ENCODE measurements at regions not wholly inside any gene's neighbourhood (a gene's known extent, or its start where the extent isn't known, plus 50 kb on each side); places are given as distances from the start of the nearest gene placed in this dataset.
A peak's percentile ranks its signal among the peaks of the same experiment; 100 is the strongest.

GRCh38 chr13:105336706-105337576, 1198.5 kb downstream of the EFNB2 start:
- peaks cover 10% of the 10 kb centered on the region for H3K4me1 Mint-ChIP-seq (ENCODE audit: low read depth)
- TF ChIP-seq CTCF (IDR thresholded peaks at IDR 0.05), result no peak
- H3K27ac Mint-ChIP-seq, result no peak overlapping the region
- intact Hi-C loops (cut with micrococcal nuclease), result no loop called here
- DNase-seq (no peak), ATAC-seq (no peak)
- no peaks in the 10 kb centered on the region for H3K9me3 Mint-ChIP-seq
- no peaks in the 10 kb centered on the region for H3K27me3 Mint-ChIP-seq
- no peak overlapping the region for H3K4me3 Mint-ChIP-seq
- ChIA-PET CTCF (no interaction called here), POLR2A (no interaction called here)
- H3K36me3 Mint-ChIP-seq (ENCODE audit: low read depth), result no peaks in the 10 kb centered on the region

- Mint-ChIP-seq H3K4me3 (no peak overlapping the region), H3K27ac (no peak overlapping the region), H3K27me3 (no peaks in the 10 kb centered on the region), H3K4me1 (ENCODE audit: low read depth) (peaks cover 10% of the 10 kb centered on the region), H3K36me3 (ENCODE audit: low read depth) (no peaks in the 10 kb centered on the region), H3K9me3 (peaks cover under 1% of the 10 kb centered on the region)
- CTCF ChIA-PET, result no interaction called here
- intact Hi-C loops (cut with micrococcal nuclease), result no loop called here
- ATAC-seq, result no peak
- TF ChIP-seq CTCF (IDR thresholded peaks at IDR 0.05), result no peak
- no peak for DNase-seq
- POLR2A ChIA-PET, result no interaction called here
These were observed 1201.3 kb downstream of the EFNB2 start for GRCh38 chr13:105334211-105334610.

- H3K4me3 Mint-ChIP-seq, result no peak overlapping the region
- peaks cover 5% of the 10 kb centered on the region for H3K4me1 Mint-ChIP-seq (ENCODE audit: low read depth)
- no peaks in the 10 kb centered on the region for H3K27me3 Mint-ChIP-seq
- DNase-seq (no peak), ATAC-seq (no peak)
- ChIA-PET POLR2A (no interaction called here), CTCF (no interaction called here)
- no peak overlapping the region for H3K27ac Mint-ChIP-seq
- H3K36me3 Mint-ChIP-seq (ENCODE audit: low read depth), result no peaks in the 10 kb centered on the region
- H3K9me3 Mint-ChIP-seq, result peaks cover 2% of the 10 kb centered on the region
- intact Hi-C loops (cut with micrococcal nuclease), result no loop called here
- no peak for TF ChIP-seq CTCF (IDR thresholded peaks at IDR 0.05)
These were observed 1202.0 kb downstream of the EFNB2 start for GRCh38 chr13:105333416-105333815.

GRCh38 chr13:105329359-105329758, 1206.1 kb downstream of the EFNB2 start:
- Mint-ChIP-seq H3K27me3 (no peaks in the 10 kb centered on the region), H3K4me1 (ENCODE audit: low read depth) (no peaks in the 10 kb centered on the region), H3K9me3 (peaks cover 2% of the 10 kb centered on the region), H3K27ac (no peak overlapping the region), H3K36me3 (ENCODE audit: low read depth) (no peaks in the 10 kb centered on the region), H3K4me3 (no peak overlapping the region)
- DNase-seq (peak; percentile 2), ATAC-seq (no peak)
- ChIA-PET POLR2A (no interaction called here), CTCF (no interaction called here)
- intact Hi-C loops (cut with micrococcal nuclease), result no loop called here
- TF ChIP-seq CTCF (IDR thresholded peaks at IDR 0.05), result no peak

GRCh38 chr13:105328212-105328611, 1207.2 kb downstream of the EFNB2 start:
- CTCF ChIA-PET, result interaction anchor here (1.2 kb wide), 1 partner anchor 26 kb away, joined by 3 read pairs; no protein-coding TSS in a partner anchor
- Mint-ChIP-seq H3K27ac (no peak overlapping the region), H3K36me3 (ENCODE audit: low read depth) (no peaks in the 10 kb centered on the region), H3K4me1 (ENCODE audit: low read depth) (no peaks in the 10 kb centered on the region), H3K4me3 (no peak overlapping the region), H3K9me3 (peaks cover 2% of the 10 kb centered on the region), H3K27me3 (no peaks in the 10 kb centered on the region)
- TF ChIP-seq CTCF (IDR thresholded peaks at IDR 0.05), result no peak
- ATAC-seq, result no peak
- POLR2A ChIA-PET, result no interaction called here
- intact Hi-C loops (cut with micrococcal nuclease), result no loop called here
- DNase-seq, result no peak

Data from activated CD8-positive, alpha-beta T cell treated with anti-CD3 and anti-CD28 coated beads for 36 hours (primary cell).